MG63 (cell line): ENCODE measurements at regions not wholly inside any gene's neighbourhood (a gene's known extent, or its start where the extent isn't known, plus 50 kb on each side); places are given as distances from the start of the nearest gene placed in this dataset.
A peak's percentile ranks its signal among the peaks of the same experiment; 100 is the strongest.
"Not testable (repeated sequence)": the region's sequence is repeated elsewhere in the genome, so short reads cannot be mapped to it uniquely, and the experiment has no call there.

Source experiments
- DNase-seq: peaks from one replicate; pipeline ENCODE4 v3.0.0-alpha.2; 2020
- H3K27me3 ChIP-seq: fragments of 250-450 bp; sonication (Bioruptor Pico); 2 replicates; pipeline ENCODE4 v1.5.1; 2020; ENCODE audit warnings: mild to moderate bottlenecking, moderate library complexity
- H3K36me3 ChIP-seq: fragments of 250-450 bp; sonication (Bioruptor Pico); 2 replicates; pipeline ENCODE4 v1.5.1; 2020; ENCODE audit warnings: mild to moderate bottlenecking, moderate library complexity
- H3K4me3 ChIP-seq: fragments of 250-450 bp; sonication (Bioruptor Pico); 2 replicates; pipeline ENCODE4 v1.5.1; 2020; ENCODE audit warnings: mild to moderate bottlenecking, moderate library complexity
- H3K9me3 ChIP-seq: fragments of 250-450 bp; sonication (Bioruptor Pico); 2 replicates; pipeline ENCODE4 v1.5.1; 2020; ENCODE audit warnings: mild to moderate bottlenecking, moderate library complexity

- DNase-seq, result not testable (repeated sequence)
Observed at GRCh38 chr1:172839639-172840038, 180.7 kb downstream of the FASLG start.

GRCh38 chr1:172843444-172843843, 184.5 kb downstream of the FASLG start:
- Histone ChIP-seq H3K4me3 (no peak overlapping the region), H3K9me3 (no peaks in the 10 kb centered on the region), H3K27me3 (no peaks in the 10 kb centered on the region), H3K36me3 (no peaks in the 10 kb centered on the region)
- no peak for DNase-seq

More at GRCh38 chr1:172839639-172840038, 180.7 kb downstream of the FASLG start:
- H3K9me3 ChIP-seq, H3K36me3 ChIP-seq, H3K27me3 ChIP-seq, H3K4me3 ChIP-seq: not testable (repeated sequence)

GRCh38 chr1:172845371-172845770, 186.5 kb downstream of the FASLG start:
- H3K4me3 ChIP-seq, result no peak overlapping the region
- H3K27me3 ChIP-seq, result no peaks in the 10 kb centered on the region
- no peaks in the 10 kb centered on the region for H3K36me3 ChIP-seq
- DNase-seq, result no peak
- H3K9me3 ChIP-seq, result no peaks in the 10 kb centered on the region

GRCh38 chr1:172845865-172846264, 187.0 kb downstream of the FASLG start:
- Histone ChIP-seq H3K27me3 (no peaks in the 10 kb centered on the region), H3K4me3 (no peak overlapping the region), H3K36me3 (no peaks in the 10 kb centered on the region), H3K9me3 (no peaks in the 10 kb centered on the region)
- no peak for DNase-seq

- not testable (repeated sequence) for H3K4me3 ChIP-seq, H3K9me3 ChIP-seq, H3K27me3 ChIP-seq, H3K36me3 ChIP-seq, DNase-seq
Observed at GRCh38 chr1:172847814-172848213, 188.9 kb downstream of the FASLG start.

GRCh38 chr1:172849653-172850052, 190.8 kb downstream of the FASLG start:
- Histone ChIP-seq H3K27me3 (no peaks in the 10 kb centered on the region), H3K36me3 (no peaks in the 10 kb centered on the region), H3K9me3 (no peaks in the 10 kb centered on the region), H3K4me3 (no peak overlapping the region)
- no peak for DNase-seq

- no peaks in the 10 kb centered on the region for H3K9me3 ChIP-seq
- H3K36me3 ChIP-seq, result no peaks in the 10 kb centered on the region
- H3K27me3 ChIP-seq, result no peaks in the 10 kb centered on the region
- no peak overlapping the region for H3K4me3 ChIP-seq
- DNase-seq, result no peak
Observed at GRCh38 chr1:172851077-172851476, 192.2 kb downstream of the FASLG start.

- Histone ChIP-seq H3K4me3 (no peak overlapping the region), H3K27me3 (no peaks in the 10 kb centered on the region), H3K9me3 (no peaks in the 10 kb centered on the region), H3K36me3 (no peaks in the 10 kb centered on the region)
- no peak for DNase-seq
Observed at GRCh38 chr1:172851856-172852255, 193.0 kb downstream of the FASLG start.

- H3K9me3 ChIP-seq, H3K27me3 ChIP-seq, H3K36me3 ChIP-seq, H3K4me3 ChIP-seq, DNase-seq: not testable (repeated sequence)
Observed at GRCh38 chr1:172855983-172856382, 194.8 kb downstream of the TNFSF18 start.

- no peak overlapping the region for H3K4me3 ChIP-seq
- peaks cover 2% of the 10 kb centered on the region for H3K9me3 ChIP-seq
- H3K27me3 ChIP-seq, result no peaks in the 10 kb centered on the region
- no peak for DNase-seq
- H3K36me3 ChIP-seq, result no peaks in the 10 kb centered on the region; the same call in 1 of the 2 replicates
Observed at GRCh38 chr1:172863031-172863430, 187.7 kb downstream of the TNFSF18 start.

- Histone ChIP-seq H3K4me3 (no peak overlapping the region), H3K9me3 (no peaks in the 10 kb centered on the region; the same call in 1 of the 2 replicates), H3K27me3 (no peaks in the 10 kb centered on the region), H3K36me3 (no peaks in the 10 kb centered on the region)
- no peak for DNase-seq
Observed at GRCh38 chr1:172867216-172867818, 183.4 kb downstream of the TNFSF18 start.

- H3K36me3 ChIP-seq, result no peaks in the 10 kb centered on the region
- H3K9me3 ChIP-seq, result no peaks in the 10 kb centered on the region
- no peak for DNase-seq
- no peaks in the 10 kb centered on the region for H3K27me3 ChIP-seq
- no peak overlapping the region for H3K4me3 ChIP-seq
Observed at GRCh38 chr1:172870901-172871606, 179.7 kb downstream of the TNFSF18 start.

GRCh38 chr1:172874950-172875349, 175.8 kb downstream of the TNFSF18 start:
- H3K9me3 ChIP-seq, result no peaks in the 10 kb centered on the region
- no peak overlapping the region for H3K4me3 ChIP-seq
- H3K36me3 ChIP-seq, result no peaks in the 10 kb centered on the region
- no peak for DNase-seq
- no peaks in the 10 kb centered on the region for H3K27me3 ChIP-seq

GRCh38 chr1:172875892-172876291, 174.8 kb downstream of the TNFSF18 start:
- no peaks in the 10 kb centered on the region for H3K9me3 ChIP-seq
- no peak for DNase-seq
- no peak overlapping the region for H3K4me3 ChIP-seq
- no peaks in the 10 kb centered on the region for H3K27me3 ChIP-seq
- no peaks in the 10 kb centered on the region for H3K36me3 ChIP-seq

GRCh38 chr1:172882385-172882784, 168.4 kb downstream of the TNFSF18 start:
- H3K4me3 ChIP-seq, result no peak overlapping the region
- no peak for DNase-seq
- no peaks in the 10 kb centered on the region for H3K27me3 ChIP-seq
- no peaks in the 10 kb centered on the region for H3K9me3 ChIP-seq
- no peaks in the 10 kb centered on the region for H3K36me3 ChIP-seq

GRCh38 chr1:172882791-172883386, 167.9 kb downstream of the TNFSF18 start:
- DNase-seq, result no peak
- Histone ChIP-seq H3K36me3 (no peaks in the 10 kb centered on the region), H3K9me3 (no peaks in the 10 kb centered on the region), H3K27me3 (no peaks in the 10 kb centered on the region), H3K4me3 (no peak overlapping the region)

GRCh38 chr1:172883387-172883791, 167.4 kb downstream of the TNFSF18 start:
- Histone ChIP-seq H3K9me3 (no peaks in the 10 kb centered on the region), H3K4me3 (no peak overlapping the region), H3K36me3 (no peaks in the 10 kb centered on the region), H3K27me3 (no peaks in the 10 kb centered on the region)
- DNase-seq, result peak; percentile 55

- Histone ChIP-seq H3K4me3 (no peak overlapping the region), H3K9me3 (no peaks in the 10 kb centered on the region), H3K36me3 (no peaks in the 10 kb centered on the region), H3K27me3 (no peaks in the 10 kb centered on the region)
- no peak for DNase-seq
Observed at GRCh38 chr1:172883844-172884243, 166.9 kb downstream of the TNFSF18 start.
